GM12865 (cell line): ENCODE measurements at regions not wholly inside any gene's neighbourhood (a gene's known extent, or its start where the extent isn't known, plus 50 kb on each side); places are given as distances from the start of the nearest gene placed in this dataset.

Experiments used
- DNase-seq: peaks from one replicate; pipeline ENCODE4 v3.0.0; 2010; ENCODE audit warnings: low read depth
- H3K4me3 ChIP-seq: 2 replicates; pipeline ENCODE4 v1.5.1; 2011; ENCODE audit warnings: mild to moderate bottlenecking, low read depth, low read length, control low read depth
- TF ChIP-seq, protein P1 (sequence below): IDR thresholded peaks from 2 replicates; pipeline ENCODE4 v1.5.1; 2011; ENCODE audit warnings: low read length, control low read depth, low read depth, inconsistent platforms; ENCODE audit not compliant: insufficient read depth; ENCODE audit errors: missing control alignments

DNA sequence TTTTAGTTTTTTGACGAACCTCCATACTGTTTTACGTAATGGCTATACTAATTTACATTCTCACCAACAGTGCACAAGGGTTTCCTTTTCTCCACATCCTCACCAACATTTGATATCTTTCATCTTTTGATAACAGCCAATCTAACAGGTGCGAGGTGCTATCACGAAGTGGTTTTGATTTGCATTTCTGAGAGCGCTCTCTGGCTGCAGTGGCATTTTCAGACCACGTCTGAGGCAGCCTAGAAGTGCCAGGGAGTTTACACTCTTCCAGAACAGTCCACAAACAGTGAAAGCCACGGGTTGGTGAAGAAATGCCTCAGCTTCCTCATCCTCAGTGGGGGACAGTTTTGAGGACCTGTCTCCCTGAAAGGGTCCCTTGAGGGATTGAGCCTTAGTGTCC, 471.0 kb downstream of the BCOR start:
- TF ChIP-seq, protein P1, sequence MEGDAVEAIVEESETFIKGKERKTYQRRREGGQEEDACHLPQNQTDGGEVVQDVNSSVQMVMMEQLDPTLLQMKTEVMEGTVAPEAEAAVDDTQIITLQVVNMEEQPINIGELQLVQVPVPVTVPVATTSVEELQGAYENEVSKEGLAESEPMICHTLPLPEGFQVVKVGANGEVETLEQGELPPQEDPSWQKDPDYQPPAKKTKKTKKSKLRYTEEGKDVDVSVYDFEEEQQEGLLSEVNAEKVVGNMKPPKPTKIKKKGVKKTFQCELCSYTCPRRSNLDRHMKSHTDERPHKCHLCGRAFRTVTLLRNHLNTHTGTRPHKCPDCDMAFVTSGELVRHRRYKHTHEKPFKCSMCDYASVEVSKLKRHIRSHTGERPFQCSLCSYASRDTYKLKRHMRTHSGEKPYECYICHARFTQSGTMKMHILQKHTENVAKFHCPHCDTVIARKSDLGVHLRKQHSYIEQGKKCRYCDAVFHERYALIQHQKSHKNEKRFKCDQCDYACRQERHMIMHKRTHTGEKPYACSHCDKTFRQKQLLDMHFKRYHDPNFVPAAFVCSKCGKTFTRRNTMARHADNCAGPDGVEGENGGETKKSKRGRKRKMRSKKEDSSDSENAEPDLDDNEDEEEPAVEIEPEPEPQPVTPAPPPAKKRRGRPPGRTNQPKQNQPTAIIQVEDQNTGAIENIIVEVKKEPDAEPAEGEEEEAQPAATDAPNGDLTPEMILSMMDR = no peak
- H3K4me3 ChIP-seq = no peak overlapping the region
- DNase-seq = no peak

DNA sequence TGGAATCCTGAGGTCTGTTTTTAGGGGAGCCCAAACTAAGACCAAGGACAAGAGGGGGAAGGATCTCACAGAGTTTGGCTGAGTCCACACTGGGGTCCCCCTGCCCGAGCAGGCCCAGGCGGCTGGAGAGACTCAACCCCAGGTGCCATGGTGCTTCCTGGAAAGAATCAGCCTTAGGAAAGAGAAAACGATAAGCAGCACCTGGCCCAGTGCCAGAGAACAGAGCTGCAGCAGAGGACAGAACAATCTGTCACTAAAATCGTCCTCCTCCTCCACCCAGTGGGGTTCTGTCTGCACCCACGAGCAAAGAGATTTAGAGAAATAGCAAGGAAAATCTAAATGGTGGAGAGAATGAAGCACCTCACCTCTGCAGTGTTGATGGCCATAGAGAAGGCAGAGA, 470.5 kb downstream of the BCOR start:
- TF ChIP-seq, protein P1 = no peak
- no peak overlapping the region for H3K4me3 ChIP-seq
- no peak for DNase-seq

- H3K4me3 ChIP-seq = no peak overlapping the region
- TF ChIP-seq, protein P1 = no peak
- DNase-seq = no peak
Measured at GRCh38 chrX:39629001-39629400, 468.8 kb downstream of the BCOR start.

DNA sequence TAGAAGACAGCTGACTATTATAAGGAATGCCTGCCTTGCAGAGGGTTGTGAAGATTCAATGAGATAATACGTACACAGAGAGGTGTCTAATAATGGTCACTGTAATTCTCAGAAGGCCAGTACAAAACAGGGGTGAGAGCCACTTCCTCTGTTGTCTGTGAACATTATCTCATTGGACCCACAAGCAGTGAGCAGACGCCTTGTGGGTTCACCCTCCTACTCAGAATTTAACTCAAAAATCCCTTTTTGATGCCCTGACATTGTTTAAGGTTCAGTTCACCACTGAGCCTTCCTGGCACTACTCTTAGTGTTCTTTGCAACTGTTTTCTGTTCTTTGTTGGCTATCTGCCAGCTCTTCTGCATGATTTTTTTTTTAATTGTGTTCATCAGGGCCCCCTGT, 467.4 kb downstream of the BCOR start:
- no peak overlapping the region for H3K4me3 ChIP-seq
- no peak for DNase-seq
- TF ChIP-seq, protein P1 = no peak

DNA sequence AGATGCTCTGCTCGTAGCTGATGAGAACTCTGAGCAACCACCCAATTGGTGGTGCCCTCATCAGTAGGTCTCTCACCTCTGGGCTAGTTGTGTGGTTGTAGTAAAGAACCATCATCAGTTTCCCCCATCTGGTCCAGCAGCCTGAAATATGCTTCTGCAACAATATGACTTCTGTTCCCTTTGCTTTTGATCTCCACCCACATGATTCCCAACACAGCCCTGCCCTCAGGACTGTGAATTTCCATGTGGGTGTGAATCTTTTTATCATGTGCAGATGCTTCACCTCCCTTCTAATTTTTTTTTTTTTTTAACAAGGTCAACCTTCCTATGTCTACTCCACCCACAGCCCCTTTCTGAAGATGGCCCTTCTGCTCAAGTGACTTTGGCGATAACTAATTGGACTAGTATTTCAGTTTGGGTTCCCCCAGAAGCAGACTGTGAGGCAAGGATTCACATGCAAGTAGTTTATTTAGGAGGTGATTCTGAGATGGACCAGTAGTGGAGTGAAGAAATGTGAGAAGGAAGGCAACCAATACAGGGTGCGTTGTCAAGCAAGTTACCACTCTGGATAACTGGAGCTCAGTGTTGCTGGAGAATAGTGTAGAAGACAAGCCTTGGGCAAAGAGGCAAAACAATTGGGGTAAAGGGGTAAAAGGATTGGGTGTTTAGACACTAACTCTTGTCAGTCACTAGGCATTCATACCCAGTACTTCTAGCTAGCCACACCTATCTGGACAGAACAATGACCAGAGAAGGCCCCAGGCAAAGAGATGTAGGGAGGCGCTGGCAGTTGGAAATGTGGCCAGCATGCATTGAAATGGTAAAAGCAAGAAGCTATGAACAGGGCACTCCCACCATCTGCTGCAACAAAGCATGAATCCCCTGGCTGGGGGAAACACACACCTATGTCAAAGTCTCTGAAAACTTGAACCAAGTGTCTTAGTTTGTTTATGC, 466.2 kb downstream of the BCOR start:
- no peak for DNase-seq
- no peak overlapping the region for H3K4me3 ChIP-seq
- TF ChIP-seq, protein P1 = no peak

DNA sequence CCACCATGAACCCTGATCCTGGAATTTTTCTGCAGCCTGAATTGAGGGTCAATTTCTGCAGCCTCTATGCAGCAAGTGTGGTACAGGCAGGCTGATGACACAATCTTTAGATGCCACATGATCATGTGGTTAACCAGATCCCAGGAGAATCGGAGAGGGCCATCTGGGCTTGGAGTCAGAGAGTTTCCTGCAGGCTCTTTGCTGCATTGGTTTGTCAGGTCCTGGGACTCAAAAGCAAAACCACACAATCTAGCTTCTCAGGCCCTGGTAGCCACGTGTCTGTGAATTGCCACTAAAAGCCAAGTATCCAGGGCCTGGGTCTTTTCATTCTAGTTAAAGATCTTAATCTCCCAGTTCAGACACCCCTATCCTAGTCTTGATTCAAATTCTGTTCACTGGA, 464.5 kb downstream of the BCOR start:
- DNase-seq = no peak
- TF ChIP-seq, protein P1 = no peak
- no peak overlapping the region for H3K4me3 ChIP-seq
